UCSD-AML1 (cell line): ENCODE measurements at regions not wholly inside any gene's neighbourhood (a gene's known extent, or its start where the extent isn't known, plus 50 kb on each side); places are given as distances from the start of the nearest gene placed in this dataset.
"Not testable (repeated sequence)": the region's sequence is repeated elsewhere in the genome, so short reads cannot be mapped to it uniquely, and the experiment has no call there.

Experiments
- DNase-seq: peaks from one replicate; lab custom pipeline; 2025; ENCODE audit not compliant: unreplicated experiment; lab: John Stamatoyannopoulos, UW

- no peak for DNase-seq
These were observed 75.0 kb upstream of the XPA start for GRCh38 chr9:97772145-97772544.

GRCh38 chr9:97773091-97773490, 76.0 kb upstream of the XPA start:
- DNase-seq = no peak

GRCh38 chr9:97773723-97774122, 76.6 kb upstream of the XPA start:
- no peak for DNase-seq

GRCh38 chr9:97774673-97775072, 77.5 kb upstream of the XPA start:
- DNase-seq = no peak

- not testable (repeated sequence) for DNase-seq
These were observed 74.3 kb upstream of the FOXE1 start for GRCh38 chr9:97778740-97779139.

GRCh38 chr9:97779608-97780007, 73.4 kb upstream of the FOXE1 start:
- DNase-seq = no peak

- DNase-seq = no peak
These were observed 71.1 kb upstream of the FOXE1 start for GRCh38 chr9:97781902-97782301.

GRCh38 chr9:97786341-97786740, 66.7 kb upstream of the FOXE1 start:
- no peak for DNase-seq

GRCh38 chr9:97787551-97787950, 65.5 kb upstream of the FOXE1 start:
- no peak for DNase-seq

- no peak for DNase-seq
These were observed 64.0 kb upstream of the FOXE1 start for GRCh38 chr9:97788763-97789663.

- DNase-seq = no peak
These were observed 62.5 kb upstream of the FOXE1 start for GRCh38 chr9:97790542-97790941.

- DNase-seq = no peak
These were observed 61.5 kb upstream of the FOXE1 start for GRCh38 chr9:97791542-97791941.

- DNase-seq = no peak
These were observed 60.0 kb upstream of the FOXE1 start for GRCh38 chr9:97793067-97793466.

GRCh38 chr9:97794666-97795065, 58.4 kb upstream of the FOXE1 start:
- no peak for DNase-seq

- DNase-seq = not testable (repeated sequence)
These were observed 56.9 kb upstream of the FOXE1 start for GRCh38 chr9:97796176-97796575.

GRCh38 chr9:97801180-97801579, 51.8 kb upstream of the FOXE1 start:
- DNase-seq = no peak

GRCh38 chr9:97802276-97802675, 50.8 kb upstream of the FOXE1 start:
- DNase-seq = no peak

- DNase-seq = peak; percentile 44
These were observed 49.6 kb upstream of the FOXE1 start for GRCh38 chr9:97803167-97804058.
